ENCODE measurements at regions not wholly inside any gene's neighbourhood (a gene's known extent, or its start where the extent isn't known, plus 50 kb on each side); places are given as distances from the start of the nearest gene placed in this dataset.

DNA sequence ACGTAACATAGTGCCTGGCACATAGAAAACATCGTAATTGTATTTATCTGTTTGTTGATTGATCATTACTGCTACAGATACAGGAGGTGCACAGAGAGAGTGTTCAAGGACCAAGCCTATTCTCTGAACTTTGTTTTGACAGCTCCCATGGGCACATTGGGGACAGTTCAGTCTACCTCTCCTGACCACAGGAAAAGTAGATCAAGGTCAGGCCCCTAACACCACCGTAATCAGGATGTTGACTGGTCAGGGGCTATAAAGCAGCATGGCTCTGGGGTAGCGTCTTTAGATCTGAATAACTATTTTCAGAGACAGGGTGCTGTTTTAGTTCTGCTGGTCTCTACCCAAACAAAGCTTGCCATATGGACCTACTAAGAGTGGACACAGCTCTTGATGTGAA is 223.1 kb upstream of the IRF2BP2 start:
- Histone ChIP-seq H3K4me1 (ENCODE audit: insufficient read depth, low read length, poor library complexity, severe bottlenecking) (no peaks in the 10 kb centered on the region), H3K4me3 (ENCODE audit: low read depth, low read length, poor library complexity, severe bottlenecking) (no peak overlapping the region), H3K27ac (ENCODE audit: low read depth, low read length, poor library complexity, severe bottlenecking) (no peak overlapping the region), H3K9me3 (ENCODE audit: low read depth, low read length, poor library complexity, severe bottlenecking) (no peaks in the 10 kb centered on the region), H3K27me3 (replicated peaks; ENCODE audit: insufficient read depth, low read depth, low read length, poor library complexity) (no peaks in the 10 kb centered on the region), H3K36me3 (ENCODE audit: insufficient read depth, low read length, poor library complexity, severe bottlenecking) (no peaks in the 10 kb centered on the region)
- intact Hi-C loops (cut with micrococcal nuclease; ENCODE audit: unreplicated experiment), result no loop called here
- DNase-seq (ENCODE audit: low spot score), result no peak
- CTCF ChIA-PET, result no interaction called here
- TF ChIP-seq, protein P1, sequence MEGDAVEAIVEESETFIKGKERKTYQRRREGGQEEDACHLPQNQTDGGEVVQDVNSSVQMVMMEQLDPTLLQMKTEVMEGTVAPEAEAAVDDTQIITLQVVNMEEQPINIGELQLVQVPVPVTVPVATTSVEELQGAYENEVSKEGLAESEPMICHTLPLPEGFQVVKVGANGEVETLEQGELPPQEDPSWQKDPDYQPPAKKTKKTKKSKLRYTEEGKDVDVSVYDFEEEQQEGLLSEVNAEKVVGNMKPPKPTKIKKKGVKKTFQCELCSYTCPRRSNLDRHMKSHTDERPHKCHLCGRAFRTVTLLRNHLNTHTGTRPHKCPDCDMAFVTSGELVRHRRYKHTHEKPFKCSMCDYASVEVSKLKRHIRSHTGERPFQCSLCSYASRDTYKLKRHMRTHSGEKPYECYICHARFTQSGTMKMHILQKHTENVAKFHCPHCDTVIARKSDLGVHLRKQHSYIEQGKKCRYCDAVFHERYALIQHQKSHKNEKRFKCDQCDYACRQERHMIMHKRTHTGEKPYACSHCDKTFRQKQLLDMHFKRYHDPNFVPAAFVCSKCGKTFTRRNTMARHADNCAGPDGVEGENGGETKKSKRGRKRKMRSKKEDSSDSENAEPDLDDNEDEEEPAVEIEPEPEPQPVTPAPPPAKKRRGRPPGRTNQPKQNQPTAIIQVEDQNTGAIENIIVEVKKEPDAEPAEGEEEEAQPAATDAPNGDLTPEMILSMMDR (conservative IDR thresholded peaks at IDR 0.05; ENCODE audit: low read depth, low read length), result no peak
- no peak for TF ChIP-seq EZH2 (IDR thresholded peaks at IDR 0.05; ENCODE audit: borderline replicate concordance, low read depth, low read length, poor library complexity, severe bottlenecking)
- no TSS peak for BruUV-seq (replicated peaks)
- POLR2A ChIA-PET (ENCODE audit: low non-redundant PET), result no interaction called here

DNA sequence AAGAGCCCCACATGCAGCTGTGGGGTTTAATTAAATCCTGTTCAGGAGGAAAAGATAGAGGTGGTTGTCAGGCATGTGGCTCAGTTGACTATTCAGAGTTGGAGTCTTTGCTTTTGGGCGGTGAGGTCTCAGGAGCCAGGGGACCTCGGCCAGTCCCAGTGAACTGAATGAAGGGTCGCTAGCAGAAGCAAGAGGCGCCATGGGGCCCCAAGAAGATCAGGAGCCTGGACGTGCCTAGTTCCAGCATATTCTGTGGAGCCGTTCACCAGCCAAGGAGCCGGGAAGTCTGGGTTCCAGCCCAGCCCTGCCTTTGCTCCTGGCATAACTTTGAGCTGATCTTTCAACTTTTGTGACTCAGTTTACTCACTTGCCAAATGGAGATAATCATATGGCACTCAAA is 217.7 kb upstream of the IRF2BP2 start:
- no peak for DNase-seq (ENCODE audit: low spot score)
- Histone ChIP-seq H3K27ac (ENCODE audit: low read depth, low read length, poor library complexity, severe bottlenecking) (no peak overlapping the region), H3K9me3 (ENCODE audit: low read depth, low read length, poor library complexity, severe bottlenecking) (no peaks in the 10 kb centered on the region), H3K4me3 (ENCODE audit: low read depth, low read length, poor library complexity, severe bottlenecking) (no peak overlapping the region), H3K27me3 (replicated peaks; ENCODE audit: insufficient read depth, low read depth, low read length, poor library complexity) (no peaks in the 10 kb centered on the region), H3K36me3 (ENCODE audit: insufficient read depth, low read length, poor library complexity, severe bottlenecking) (no peaks in the 10 kb centered on the region), H3K4me1 (ENCODE audit: insufficient read depth, low read length, poor library complexity, severe bottlenecking) (no peaks in the 10 kb centered on the region)
- no TSS peak for BruUV-seq (replicated peaks)
- intact Hi-C loops (cut with micrococcal nuclease; ENCODE audit: unreplicated experiment), result no loop called here
- CTCF ChIA-PET, result no interaction called here
- POLR2A ChIA-PET (ENCODE audit: low non-redundant PET), result no interaction called here
- TF ChIP-seq, protein P1 (conservative IDR thresholded peaks at IDR 0.05; ENCODE audit: low read depth, low read length), result no peak
- TF ChIP-seq EZH2 (IDR thresholded peaks at IDR 0.05; ENCODE audit: borderline replicate concordance, low read depth, low read length, poor library complexity, severe bottlenecking), result no peak

DNA sequence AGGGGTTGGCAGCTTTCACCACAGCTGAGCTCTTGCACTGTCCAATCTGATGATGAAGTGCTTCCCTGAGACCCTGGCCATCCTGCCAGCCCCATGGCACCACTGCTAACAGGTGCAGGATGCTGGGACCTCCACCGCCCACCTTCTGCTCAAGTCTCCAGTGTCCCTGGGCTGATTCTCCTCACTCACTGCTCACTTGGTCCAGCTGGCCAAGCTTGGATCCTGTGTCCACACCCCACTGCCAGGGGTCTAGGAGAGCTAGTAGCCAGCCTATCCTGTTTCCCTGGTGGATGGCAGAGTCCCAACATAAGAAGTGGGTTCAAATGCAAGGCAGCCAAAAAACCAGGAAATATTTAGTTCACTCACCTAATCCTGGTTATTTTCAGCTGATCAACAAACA is 217.2 kb upstream of the IRF2BP2 start:
- BruUV-seq (replicated peaks), result no TSS peak
- TF ChIP-seq, protein P1 (conservative IDR thresholded peaks at IDR 0.05; ENCODE audit: low read depth, low read length), result no peak
- TF ChIP-seq EZH2 (IDR thresholded peaks at IDR 0.05; ENCODE audit: borderline replicate concordance, low read depth, low read length, poor library complexity, severe bottlenecking), result no peak
- H3K4me3 ChIP-seq (ENCODE audit: low read depth, low read length, poor library complexity, severe bottlenecking), result no peak overlapping the region
- no peaks in the 10 kb centered on the region for H3K9me3 ChIP-seq (ENCODE audit: low read depth, low read length, poor library complexity, severe bottlenecking)
- ChIA-PET CTCF (no interaction called here), POLR2A (ENCODE audit: low non-redundant PET) (no interaction called here)
- intact Hi-C loops (cut with micrococcal nuclease; ENCODE audit: unreplicated experiment), result no loop called here
- no peaks in the 10 kb centered on the region for H3K27me3 ChIP-seq (replicated peaks; ENCODE audit: insufficient read depth, low read depth, low read length, poor library complexity)
- H3K4me1 ChIP-seq (ENCODE audit: insufficient read depth, low read length, poor library complexity, severe bottlenecking), result no peaks in the 10 kb centered on the region
- no peak overlapping the region for H3K27ac ChIP-seq (ENCODE audit: low read depth, low read length, poor library complexity, severe bottlenecking)
- no peak for DNase-seq (ENCODE audit: low spot score)
- no peaks in the 10 kb centered on the region for H3K36me3 ChIP-seq (ENCODE audit: insufficient read depth, low read length, poor library complexity, severe bottlenecking)
